ENCODE measurements at regions not wholly inside any gene's neighbourhood (a gene's known extent, or its start where the extent isn't known, plus 50 kb on each side); places are given as distances from the start of the nearest gene placed in this dataset.
"Not testable (repeated sequence)": the region's sequence is repeated elsewhere in the genome, so short reads cannot be mapped to it uniquely, and the experiment has no call there.

DNA sequence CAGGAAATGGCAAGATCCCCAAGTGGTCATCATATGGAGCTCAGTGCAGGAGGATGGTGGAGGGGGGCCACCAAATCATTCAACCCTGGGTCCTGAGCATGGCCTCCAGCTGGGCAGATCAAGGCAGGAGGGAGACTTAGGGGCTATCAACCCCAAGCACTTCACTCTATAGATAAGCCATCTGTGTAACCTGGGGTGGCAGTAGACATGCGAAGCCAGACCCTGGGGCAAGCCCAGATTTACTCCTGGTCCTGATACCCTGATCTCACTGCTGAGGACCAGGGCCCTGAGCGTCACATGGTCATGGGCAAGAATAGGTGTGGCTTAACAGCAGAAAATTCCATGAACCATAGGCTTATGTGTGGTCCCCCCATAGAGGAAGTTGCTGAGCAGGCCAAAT, 173.0 kb upstream of the ADCY1 start:
- DNase-seq (ENCODE audit: extremely low read depth, low read depth), result no peak

DNA sequence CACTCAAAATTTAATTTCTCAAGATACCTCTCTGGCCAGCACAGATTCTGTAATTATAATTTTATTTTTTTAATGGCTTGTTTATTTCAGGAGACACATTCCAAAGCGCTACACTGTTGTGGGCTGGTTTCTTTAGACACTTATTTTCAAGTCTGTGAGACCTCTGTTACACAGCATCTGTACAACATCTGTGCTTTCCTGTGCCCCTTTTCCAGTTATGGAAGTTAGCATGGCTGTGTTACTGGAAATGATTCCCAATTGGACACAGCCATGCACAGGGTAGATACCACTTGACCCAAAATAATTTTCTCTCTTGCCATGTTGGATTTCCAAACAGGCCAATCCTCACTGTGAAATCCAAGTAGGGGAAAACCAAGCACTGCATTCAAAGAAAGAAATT, 172.3 kb upstream of the ADCY1 start:
- DNase-seq (ENCODE audit: extremely low read depth, low read depth), result no peak

DNA sequence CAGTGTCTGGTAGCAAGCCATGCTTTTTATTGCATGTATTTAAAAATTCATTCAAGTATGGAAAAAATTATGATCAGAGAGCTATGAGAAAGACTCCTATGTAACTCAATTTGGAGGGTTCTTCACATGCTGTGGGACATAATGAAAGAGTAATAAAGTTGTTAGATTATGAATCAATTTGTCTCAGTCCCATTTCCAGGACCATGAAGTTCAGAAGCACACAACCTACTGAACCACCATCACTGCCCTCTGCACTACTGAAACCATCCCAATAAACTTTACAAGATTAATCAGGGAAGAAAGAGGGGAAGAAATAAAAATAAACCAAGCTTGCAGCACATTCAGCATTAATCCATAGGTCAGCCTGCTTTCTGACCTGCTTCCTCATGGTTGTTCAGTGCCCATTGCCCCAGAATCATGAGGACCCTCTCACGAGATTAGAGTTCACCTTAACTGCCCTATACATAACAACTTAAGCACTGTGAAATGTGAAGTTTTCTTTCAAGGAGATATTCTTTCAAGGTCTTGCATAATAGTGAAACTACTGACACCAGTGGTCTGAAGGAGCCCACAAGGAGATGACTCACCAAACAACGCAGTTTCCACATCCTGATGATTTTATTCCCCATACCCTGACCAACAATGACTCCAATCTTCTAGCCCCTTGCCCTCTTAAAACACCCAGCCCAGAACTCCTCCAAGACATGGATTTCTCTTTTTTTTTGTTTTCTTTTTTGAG, 171.5 kb upstream of the ADCY1 start:
- peak; percentile 14 for DNase-seq (ENCODE audit: extremely low read depth, low read depth)

DNA sequence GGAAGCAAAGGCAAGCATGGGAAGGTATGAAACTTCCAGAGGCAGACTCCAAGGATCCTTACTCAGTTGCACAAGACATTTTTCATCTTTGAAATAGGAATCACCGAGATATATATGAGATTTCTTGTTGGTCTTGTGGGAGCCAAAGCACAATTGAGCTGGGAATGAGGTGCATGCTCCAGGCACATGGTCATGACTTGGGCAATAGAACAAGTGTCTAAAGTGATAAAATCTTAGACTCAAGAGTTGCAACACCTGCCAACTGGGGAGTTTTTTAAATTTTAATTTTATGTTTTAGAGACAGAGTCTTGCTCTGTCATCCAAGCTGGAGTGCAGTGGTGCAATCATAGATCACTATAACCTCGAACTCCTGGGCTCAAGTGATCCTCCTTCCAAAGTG, 169.5 kb upstream of the ADCY1 start:
- no peak for DNase-seq (ENCODE audit: extremely low read depth, low read depth)

DNA sequence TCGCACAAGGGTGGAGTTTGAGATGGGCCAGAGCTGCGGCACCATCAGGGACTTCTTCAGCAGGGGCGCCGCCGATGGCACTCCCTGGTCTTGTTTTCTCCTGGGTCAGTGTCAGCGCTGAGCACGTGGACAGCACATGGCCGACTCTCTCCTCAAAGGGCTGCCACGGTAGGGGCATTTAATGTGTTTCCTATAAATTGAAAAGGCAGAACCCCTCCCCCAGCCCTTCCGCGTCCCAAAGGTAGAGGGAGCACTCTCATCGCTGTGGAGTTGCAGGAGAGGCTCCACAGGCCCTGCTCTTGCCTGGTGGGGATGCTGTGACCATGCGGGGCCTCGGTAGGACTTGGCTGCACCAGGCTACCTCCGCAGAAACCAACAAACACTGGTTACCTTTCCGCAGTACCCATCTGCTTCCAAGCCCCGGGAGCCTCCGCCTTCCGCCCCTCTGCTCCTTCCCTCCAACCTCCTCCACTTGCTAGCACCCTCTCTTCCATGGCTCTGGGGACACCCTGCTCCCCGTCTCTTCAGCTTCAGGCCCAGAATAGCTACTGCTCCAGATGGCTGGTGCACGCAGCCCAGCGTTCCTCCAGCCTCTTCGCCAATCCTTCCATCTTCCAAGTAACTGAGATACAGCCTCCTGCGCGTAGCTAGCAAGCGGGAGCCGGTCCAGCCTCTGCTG, 166.3 kb upstream of the ADCY1 start:
- DNase-seq (ENCODE audit: extremely low read depth, low read depth), result no peak

DNA sequence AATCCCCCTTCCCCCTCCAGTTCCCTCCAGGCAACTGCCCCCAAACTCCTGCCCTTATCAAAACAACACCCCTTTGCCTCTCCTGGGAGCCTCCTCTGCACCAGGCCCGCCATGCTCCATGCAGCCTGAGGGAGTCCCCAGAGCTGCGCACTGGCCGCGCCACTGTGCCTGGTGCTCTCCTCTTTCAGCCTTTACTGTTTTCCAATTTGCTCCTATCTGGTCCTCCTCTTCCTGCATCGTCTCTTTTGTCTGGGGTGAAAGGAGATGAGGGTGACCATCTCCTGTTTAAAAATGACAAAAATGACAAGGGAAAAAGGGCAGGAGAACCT, 165.8 kb upstream of the ADCY1 start:
- no peak for DNase-seq (ENCODE audit: extremely low read depth, low read depth)

DNA sequence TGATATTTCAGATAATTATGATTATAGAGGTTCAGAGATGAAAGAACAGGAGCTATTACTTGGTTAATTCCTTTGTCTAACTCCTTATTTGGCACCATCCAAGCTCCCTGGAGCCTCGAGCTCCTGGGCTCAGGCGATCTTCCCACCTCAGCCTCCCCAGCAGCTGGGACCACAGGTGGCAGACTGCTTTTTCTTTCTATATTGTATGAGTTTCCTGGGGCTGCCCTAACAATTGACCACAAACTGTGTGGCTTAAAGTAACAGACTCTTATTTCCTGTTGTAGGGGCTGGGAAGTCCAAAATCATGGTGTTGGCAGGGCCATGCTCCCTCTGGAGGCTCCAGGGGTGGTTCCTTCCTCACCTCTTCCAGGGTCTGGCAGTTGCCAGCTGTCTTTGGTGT, 163.3 kb upstream of the ADCY1 start:
- no peak for DNase-seq (ENCODE audit: extremely low read depth, low read depth)

DNA sequence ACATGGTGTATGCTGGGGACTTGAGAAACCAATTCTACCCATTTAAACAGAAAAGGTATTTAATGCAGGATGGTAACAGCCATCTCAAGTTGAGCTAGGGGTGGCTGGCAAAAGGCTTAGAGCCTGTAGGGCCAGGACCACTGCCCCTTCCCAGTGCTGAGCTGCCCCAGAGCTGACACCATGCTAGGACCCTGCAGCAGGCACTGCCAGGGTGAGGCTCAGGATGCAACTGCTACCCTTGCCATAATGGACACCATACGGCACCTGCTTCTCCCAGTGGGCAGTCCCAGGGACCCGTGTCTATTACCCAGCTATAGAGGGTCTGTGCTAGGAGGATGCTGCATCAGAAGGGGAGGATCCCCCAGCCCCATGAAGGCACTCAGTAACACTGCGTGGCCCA, 160.7 kb upstream of the ADCY1 start:
- no peak for DNase-seq (ENCODE audit: extremely low read depth, low read depth)

DNA sequence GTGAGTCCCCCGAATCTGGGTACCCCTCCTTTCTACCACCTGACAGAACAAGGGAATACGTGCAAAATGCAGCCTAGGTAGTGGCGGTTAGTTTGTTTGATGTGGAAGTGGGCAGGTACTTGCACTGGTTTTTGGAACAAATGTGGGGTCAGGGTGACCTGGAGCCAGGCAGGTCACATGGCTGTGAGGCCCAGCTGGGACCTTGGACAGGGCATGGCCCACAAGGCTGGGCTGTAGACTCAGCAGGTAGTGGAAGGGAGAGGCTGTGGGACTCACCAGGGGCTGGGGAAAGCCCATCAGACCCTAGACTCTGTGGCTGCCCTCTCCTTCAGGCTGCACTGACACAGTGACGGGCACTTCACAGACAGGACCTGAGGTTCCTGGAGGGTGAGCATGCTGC, 159.9 kb upstream of the ADCY1 start:
- no peak for DNase-seq (ENCODE audit: extremely low read depth, low read depth)

DNA sequence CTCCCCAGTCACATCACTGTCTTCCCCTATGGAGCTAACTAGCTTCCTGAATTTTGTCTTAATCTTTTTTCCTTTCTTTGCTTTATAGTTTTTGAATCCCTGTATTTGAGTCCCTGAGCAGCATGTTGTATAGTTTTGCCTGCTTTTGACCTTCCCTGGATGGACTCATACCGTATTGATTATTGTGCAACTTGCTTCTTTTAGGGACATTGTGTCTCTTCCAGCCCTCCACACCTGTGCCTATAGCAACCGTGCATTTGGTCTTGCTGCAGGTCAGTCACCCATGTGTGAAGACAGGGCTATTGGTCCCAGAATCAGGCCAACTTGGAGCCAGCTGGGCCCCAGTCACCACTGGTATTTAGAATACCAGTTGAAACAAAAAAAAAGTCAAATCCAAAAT, 158.9 kb upstream of the ADCY1 start:
- no peak for DNase-seq (ENCODE audit: extremely low read depth, low read depth)

DNA sequence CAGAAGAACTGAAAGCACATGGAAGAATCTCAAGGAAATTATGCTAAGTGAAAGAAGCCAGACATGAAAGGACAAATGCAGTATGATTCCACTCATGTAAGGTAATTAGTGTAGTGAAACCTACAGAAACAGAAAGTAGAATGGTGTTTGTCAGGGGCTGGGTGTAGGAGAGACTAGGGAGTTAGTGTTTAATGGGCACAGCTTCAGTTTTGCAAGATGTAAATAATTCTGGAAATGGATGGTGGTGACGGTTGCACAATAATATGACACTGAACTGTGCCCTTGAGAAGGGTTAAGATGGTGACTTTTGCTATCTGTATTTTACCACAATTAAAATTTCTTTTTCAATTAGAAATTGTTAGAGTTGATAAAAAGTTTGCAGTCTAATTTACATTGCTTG, 157.3 kb upstream of the ADCY1 start:
- DNase-seq (ENCODE audit: extremely low read depth, low read depth), result no peak

DNA sequence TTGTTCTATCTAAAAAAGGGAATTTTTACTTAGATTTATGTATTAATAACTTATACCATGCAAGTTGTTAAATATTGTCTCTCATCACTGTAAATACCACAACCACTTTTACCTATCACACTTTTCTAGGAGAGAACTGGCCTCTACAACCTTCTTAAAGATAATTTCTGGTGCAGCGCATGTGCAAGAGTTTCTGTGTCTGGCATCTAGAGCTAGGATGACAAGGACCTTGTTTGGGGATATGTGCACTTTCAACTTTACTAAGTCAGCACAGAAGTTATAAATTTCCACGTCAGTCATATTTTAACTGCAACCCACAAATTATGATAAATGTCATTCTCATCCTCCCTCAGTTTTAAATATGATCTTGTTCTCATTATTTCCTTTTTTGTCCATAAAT, 156.9 kb upstream of the ADCY1 start:
- DNase-seq (ENCODE audit: extremely low read depth, low read depth), result no peak

DNA sequence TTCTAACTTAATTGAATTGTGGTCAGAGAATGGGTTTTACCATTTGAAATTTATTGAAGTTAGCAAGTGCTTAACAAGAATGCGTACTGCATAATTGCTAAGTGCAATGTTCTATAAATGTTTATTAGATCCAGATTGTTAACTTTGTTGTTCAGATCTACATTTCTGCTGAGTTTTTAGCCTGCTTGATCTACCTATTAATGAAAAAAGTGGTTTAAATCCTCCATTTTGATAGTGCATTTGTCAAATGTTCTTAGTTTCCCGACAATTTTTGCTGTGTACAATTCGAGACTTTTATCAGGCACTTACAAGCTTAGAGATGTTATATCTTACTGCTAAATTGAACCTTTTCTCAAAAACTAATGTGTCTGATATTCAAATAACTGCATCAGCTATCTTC, 156.4 kb upstream of the ADCY1 start:
- DNase-seq (ENCODE audit: extremely low read depth, low read depth), result no peak

DNA sequence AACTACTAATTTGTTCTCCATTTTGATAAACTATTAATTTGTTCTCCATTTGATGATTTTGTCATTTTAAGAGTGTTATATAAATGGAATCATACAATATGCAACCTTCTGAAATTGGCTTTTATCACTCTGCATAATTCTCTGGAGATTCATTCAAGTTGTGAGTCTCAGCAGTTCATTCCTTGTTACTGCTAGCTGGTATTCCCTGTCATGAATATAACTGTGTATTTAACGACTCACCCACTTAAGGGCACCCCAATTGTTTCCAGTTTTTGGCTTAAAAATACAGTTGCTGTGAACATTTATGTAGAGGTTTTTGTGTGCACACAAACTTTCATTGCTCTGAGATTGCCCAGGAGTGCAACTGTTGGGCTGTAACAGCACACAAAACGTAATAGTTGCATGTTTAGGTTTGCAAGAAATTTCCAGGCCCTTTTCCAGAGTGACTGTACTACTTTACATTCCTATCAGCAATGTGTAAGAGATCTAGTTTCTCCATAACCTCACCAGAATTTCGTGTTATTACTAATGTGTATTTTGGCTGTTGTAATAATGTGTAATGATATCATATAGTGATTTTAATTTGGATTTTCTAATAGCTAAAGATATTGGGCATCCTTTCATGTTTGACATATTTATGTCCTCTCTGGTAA, 153.2 kb upstream of the ADCY1 start:
- DNase-seq (ENCODE audit: extremely low read depth, low read depth), result no peak

DNA sequence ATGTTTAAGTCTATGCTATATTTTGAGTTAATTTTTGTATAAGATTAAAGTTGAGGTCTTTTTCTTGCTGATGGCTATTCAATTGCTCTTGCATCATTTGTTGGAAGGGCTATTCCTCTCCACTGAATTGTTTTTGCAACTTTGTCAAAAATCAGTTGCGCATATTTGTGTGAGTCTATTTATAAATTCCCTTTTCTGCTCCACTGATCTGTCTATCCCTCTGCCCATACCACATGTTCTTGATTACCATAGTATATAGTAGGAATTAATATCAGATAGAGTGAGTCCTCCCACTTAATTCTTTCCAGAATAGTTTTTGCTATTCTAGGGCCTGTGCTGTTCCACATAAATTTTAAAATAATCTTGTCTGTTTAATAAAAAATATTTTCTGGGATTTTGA, 152.4 kb upstream of the ADCY1 start:
- no peak for DNase-seq (ENCODE audit: extremely low read depth, low read depth)

DNA sequence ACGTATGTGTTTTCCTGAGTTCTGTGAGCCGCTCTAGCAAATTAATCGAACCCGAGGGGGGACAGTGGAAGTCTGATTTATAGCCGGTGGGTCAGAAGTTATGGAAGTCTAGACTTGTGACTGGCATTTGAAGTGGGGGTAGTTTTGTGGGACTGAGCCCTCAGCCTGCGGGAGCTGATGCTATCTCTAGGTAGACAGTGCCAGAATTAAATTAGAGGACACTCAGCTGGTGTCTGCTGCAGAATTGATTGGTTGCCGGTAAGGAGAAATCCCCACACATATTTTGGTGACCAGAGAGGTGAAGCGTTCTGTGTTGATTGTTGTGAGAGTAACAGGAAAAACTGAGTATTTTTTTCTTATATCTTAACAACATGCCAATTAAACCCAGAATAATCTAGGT, 143.8 kb upstream of the ADCY1 start:
- no peak for DNase-seq (ENCODE audit: extremely low read depth, low read depth)

DNA sequence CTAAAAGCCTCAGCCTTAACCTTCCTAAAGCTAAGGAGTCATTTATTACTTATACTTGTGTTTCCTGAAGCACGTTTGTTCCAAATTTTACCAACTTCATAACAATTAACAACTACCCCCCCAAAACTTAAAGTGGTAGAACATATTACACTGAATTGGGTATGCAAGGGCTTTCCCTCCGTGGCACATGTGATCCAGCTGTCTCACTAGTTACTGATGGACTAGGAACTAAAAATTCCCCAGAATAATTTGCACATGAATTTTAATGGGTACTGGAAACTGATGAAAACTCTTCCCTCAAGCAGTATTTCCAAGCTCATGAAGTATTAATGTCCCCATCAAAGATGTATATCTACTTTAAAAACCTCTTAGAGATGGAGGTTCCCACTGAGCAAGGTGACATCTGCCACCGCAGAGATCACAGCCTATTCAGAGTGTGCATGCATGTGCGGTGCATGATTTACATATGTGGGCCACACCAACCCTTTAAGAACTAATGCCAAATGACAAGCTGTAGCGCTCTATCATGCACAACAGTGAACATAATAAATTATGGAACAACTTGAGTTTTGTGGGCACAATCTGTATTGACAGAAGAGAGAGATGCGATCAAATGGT, 139.9 kb upstream of the ADCY1 start:
- no peak for DNase-seq (ENCODE audit: extremely low read depth, low read depth)

DNA sequence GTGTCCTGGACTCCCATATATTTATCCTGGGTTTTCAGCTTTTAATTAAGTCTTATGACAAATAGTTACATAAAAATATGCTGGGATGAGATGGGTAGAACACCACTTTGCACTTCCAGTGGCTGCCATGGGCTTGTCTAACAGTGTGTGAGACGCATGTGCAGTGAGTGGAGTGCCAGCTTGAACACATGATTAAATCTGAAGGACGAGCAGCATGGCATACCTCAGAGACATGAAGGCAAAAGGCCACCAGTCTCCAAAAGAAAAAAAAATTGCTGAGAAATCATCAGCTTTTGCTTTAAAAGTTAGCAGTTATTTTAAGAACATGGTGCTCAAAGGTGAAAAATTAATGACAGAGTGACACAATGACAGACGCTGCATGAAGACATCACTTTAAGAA, 139.0 kb upstream of the ADCY1 start:
- DNase-seq (ENCODE audit: extremely low read depth, low read depth), result no peak

DNA sequence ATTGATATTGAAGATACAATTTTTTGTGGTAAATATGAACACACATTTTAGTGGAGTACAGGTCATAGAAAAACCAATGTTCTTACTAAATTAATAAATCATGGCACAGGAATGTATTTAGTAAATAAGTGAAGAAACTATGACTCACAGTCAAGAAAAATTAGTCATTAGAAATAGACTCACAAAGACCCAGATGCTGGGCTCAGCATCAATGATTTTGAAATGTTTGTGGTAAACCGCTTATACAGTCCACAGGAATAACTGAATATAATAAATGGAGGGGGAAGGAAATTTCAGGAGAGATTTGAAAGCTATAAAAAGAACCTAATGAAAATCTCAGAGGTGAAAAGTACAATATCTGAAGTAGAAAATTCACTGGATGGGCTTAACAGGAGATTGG, 138.3 kb upstream of the ADCY1 start:
- no peak for DNase-seq (ENCODE audit: extremely low read depth, low read depth)

DNA sequence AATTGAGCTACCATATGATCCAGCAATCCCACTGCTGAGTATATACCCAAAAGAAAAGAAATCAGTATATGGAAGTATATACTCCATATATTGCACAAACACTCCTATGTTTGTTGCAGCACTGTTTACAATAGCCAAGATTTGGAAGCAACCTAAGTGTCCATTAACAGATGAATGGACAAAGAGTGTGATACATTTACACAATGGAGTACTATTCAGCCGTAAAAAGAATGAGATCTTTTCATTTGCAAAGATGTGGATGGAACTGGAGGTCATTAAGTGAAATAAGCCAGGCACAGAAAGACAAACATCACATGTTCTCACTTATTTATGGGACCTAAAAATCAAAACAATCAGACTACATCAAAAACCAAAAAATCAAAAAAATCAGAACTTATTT, 133.4 kb upstream of the ADCY1 start:
- DNase-seq (ENCODE audit: extremely low read depth, low read depth), result not testable (repeated sequence)

DNA sequence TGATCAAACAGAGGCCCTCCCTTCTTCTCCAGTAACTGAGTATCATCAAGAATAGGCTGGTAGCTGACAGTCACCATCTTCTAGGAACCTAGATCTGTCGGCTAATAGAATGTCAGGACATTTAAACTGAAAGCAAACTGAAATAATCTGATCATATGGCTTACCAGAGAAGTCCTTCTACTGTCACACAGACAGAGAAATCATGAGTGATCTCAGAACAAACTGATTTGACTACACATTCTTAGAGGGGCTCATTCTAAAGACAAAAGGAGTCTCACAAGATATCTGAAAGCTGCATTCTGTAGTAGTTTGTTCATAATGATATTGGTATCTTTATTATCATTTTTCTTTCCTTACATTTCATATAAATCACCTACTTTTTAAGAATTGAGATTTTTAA, 130.9 kb upstream of the ADCY1 start:
- no peak for DNase-seq (ENCODE audit: extremely low read depth, low read depth)
